Ammon's horn (tissue), 1 donor: ENCODE measurements at regions not wholly inside any gene's neighbourhood (a gene's known extent, or its start where the extent isn't known, plus 50 kb on each side); places are given as distances from the start of the nearest gene placed in this dataset.
"Not testable (repeated sequence)": the region's sequence is repeated elsewhere in the genome, so short reads cannot be mapped to it uniquely, and the experiment has no call there.

Experiments
- DNase-seq: peaks from one replicate; pipeline ENCODE4 v3.0.0-alpha.2; 2016; ENCODE audit warnings: low spot score

DNA sequence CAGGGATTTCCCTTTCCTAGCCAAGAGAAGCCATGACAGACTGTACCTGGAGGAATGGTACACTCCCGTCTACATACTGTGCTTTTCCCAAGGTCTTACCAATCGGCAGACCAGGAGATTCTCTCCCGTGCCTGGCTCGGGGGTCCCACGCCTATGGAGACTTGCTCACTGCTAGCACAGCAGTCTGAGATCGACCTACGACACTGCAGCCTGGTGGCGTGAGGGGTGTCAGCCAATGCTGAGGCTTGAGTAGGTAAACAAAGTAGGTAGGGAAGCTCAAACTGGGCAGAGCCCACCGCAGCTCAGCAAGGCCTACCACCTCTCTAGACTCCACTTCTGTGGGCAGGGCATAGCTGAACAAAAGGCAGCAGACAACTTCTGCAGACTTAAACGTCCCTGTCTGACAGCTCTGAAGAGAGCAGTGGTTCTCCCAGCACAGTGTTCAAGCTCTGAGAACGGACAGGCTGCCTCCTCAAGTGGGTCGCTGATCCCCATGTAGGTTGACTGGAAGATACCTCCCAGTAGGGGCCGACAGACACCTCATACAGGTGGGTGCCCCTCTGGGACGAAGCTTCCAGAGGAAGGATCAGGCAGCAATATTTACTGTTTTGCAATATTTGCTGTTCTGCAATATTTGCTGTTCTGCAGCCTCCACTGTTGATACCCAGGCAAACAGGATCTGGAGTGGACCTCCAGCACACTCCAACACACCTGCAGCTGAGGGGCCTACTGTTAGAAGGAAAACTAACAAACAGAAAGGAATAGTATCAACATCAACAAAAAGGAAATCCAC, 270.4 kb upstream of the TLE3 start:
- DNase-seq = not testable (repeated sequence)

GRCh38 chr15:70364023-70364422, 266.3 kb upstream of the TLE3 start:
- not testable (repeated sequence) for DNase-seq

- peak; percentile 47 for DNase-seq
Observed at GRCh38 chr15:70362886-70363285, 265.2 kb upstream of the TLE3 start.

- DNase-seq = no peak
Observed at GRCh38 chr15:70362350-70362749, 264.6 kb upstream of the TLE3 start.

- no peak for DNase-seq
Observed at GRCh38 chr15:70361891-70362290, 264.2 kb upstream of the TLE3 start.

GRCh38 chr15:70361106-70361505, 263.4 kb upstream of the TLE3 start:
- DNase-seq = no peak

DNA sequence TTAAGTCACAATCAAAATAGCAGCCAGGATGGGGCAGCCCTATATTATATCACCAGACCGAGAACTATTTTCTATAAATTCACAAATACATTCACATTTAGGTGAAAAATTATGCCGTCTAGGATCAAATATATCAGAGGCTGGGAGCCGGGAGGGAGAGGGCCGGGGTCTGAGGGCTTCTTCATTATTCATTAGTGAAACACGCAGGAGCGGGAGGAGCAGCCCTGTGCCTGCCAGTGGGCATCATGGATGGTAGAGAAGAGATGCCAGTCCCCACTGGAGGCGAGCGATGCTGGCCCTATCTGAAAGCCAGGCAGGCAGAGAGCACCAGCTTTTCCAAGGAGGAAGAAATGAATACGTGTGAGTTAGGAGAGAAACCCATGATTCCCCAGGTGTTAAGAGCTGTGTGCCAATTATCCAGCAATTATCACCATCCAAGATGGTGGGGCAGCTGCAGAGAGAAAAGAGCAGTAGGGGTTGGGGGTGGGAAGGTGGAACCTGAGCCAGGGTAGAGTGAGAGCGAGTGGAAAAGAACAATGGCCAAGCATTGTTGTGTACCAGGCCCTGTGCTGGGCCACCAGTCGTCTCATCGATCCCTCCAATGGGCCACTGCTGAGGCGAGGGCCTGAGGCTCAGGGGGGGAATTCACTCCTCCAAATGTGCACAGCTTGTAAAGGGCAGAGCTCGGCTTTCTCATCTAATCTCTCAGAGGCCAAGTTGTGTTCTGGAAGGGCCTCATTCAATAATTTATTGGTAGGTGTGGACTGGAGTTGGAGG, 261.3 kb upstream of the TLE3 start:
- no peak for DNase-seq

GRCh38 chr15:70358011-70358819, 260.5 kb upstream of the TLE3 start:
- no peak for DNase-seq

DNA sequence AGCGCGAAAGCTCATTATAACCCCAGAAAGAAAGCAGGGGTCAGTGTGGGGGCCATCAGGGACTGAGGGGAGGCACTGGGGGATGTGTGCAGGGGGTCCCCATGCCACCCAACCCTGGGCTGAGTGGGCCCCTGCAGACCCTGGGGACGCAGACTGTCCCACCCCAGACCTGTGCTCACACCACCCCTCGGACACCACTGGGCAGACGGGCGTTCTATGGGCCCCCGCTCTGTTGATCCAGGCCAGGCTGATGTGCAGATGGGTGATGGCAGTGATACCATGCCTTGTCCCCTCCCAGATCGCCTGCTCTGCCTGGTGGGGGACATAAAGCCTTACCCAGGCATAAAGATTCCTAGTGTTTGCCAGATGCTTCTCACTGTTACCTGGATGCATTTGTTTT, 259.7 kb upstream of the TLE3 start:
- DNase-seq = no peak

DNA sequence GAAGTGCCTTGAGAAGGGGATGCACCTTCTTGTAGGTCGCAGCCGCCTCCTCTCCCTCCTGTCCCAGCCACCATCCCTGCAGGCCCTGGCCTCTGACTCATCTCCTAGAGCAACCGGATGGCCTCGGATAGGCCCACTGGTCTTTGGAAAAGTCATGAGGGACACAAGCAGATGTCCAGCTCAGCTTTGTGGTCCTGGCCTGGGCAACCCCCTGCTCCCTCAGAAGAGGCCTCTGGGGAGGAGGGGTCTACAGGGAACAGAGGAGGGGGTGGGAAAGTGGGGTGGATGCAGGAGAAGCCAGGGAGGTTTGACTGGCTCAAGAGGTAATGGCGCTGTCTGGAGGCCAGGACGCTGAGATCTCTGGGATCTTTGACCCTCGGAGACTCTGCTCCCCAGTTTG, 259.2 kb upstream of the TLE3 start:
- DNase-seq = no peak

GRCh38 chr15:70356062-70356860, 258.5 kb upstream of the TLE3 start:
- no peak for DNase-seq

DNA sequence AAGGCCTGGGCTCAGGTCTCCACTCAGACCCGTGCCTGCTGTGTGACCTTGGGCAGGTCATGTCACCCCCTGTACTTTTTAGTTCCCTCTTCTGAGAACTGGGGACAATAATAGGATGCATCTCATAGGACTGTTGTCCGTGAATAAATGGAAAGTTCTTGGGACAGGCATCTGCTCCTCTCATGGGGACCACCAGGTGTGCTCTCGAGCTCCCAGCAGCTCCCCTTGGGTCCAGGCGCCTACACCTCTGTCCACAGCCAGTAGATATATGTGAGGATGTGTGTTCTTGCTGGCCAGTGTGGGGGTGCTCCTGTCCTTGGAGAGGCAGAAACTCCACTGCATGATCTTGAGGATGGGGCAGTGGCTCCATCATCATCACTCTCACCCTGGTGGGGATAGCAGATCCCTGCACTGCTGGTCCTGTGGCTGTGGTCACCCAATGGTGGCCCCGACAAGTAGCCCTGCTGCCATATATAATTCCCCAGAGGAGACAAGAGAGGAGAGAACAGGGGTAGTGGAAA, 257.6 kb upstream of the TLE3 start:
- no peak for DNase-seq

DNA sequence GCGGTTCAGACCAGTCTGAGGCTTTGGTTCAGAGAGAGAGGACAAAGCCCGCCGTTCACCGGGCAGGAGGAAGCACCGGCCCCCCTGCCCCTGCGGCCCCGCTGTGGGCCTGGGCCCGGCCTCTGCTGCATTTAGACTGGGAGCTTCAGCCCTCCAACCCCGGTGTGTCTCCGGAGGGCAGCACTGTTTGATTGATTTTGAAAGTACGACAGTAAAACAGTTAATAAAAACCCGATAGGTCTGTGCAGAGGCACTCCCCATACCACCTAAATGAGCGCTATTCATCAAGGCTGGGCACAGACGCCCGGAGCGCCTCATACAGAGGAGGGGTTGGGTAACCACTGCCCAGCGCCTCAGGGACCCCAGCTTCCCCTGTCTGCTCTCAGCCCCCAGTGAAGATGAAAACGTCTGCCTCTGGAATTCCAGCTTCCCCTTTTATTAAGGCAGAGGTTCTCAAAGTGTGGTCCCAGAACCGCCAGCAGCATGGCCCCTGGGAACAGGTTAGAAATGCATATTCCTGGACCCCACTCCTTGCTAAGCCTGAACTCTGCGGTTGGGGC, 256.7 kb upstream of the TLE3 start:
- no peak for DNase-seq

- no peak for DNase-seq
Observed at GRCh38 chr15:70353606-70354345, 256.1 kb upstream of the TLE3 start.

GRCh38 chr15:70351941-70352774, 254.4 kb upstream of the TLE3 start:
- DNase-seq = no peak

- DNase-seq = no peak
Observed at GRCh38 chr15:70351391-70351790, 253.7 kb upstream of the TLE3 start.

DNA sequence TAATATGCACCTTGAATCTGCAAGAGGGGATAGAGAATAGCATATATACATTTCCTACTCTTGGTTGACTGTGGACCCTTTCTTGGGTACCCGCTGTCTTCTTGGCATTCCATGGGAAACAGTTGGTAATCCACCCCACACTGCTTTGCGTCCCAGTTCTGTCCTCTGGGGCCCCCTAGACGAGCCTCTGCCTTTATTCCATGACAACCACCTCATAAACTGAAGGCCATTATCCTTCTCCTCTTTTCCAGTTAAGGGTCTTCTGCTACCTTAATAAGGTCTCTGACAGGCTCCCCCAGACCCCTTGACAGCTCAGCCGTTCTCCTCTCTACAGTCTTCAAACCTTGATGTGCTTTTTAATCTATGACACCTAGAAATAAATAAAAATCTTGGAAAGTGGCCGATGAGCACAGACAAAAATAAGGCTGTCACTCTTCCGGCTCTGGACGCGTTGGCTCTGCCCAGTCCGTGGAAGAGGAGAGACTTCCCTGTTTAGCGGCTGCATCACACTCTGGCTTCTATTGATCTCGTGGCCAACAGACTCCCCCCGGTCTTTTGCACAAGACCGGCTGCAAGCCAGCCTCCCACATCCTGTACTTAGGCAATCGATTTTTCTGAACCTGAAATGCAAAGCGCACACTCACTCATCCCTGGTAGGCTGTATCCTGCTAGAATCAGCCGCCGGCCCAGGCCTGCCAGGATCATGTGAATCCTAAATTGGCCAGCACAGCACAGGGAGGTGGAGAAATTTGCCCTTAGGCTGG, 251.0 kb upstream of the TLE3 start:
- DNase-seq = peak; percentile 68

- no peak for DNase-seq
Observed at GRCh38 chr15:70348226-70348543, 250.5 kb upstream of the TLE3 start.
